ENCODE measurements at regions not wholly inside any gene's neighbourhood (a gene's known extent, or its start where the extent isn't known, plus 50 kb on each side); places are given as distances from the start of the nearest gene placed in this dataset.
"Not testable (repeated sequence)": the region's sequence is repeated elsewhere in the genome, so short reads cannot be mapped to it uniquely, and the experiment has no call there.

DNA sequence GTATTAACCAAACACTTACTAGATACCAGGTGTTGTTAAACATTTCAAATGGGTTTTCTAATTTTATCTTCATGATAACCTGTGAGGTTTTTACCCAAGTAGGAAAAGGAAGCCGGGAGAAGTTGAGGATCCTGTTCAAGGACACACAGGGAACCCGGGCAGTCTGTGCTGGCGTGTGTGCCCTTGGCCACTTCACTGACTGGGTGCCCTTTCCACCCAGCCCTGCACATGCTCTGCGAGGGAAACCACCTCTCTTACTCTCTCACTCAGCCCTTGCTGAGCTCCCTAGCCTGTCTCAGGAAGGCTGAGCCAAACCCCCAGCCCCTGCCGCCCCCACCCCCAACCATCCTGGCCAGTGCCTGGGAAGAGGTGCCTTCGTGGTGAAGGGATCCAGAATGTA lies 51.8 kb downstream of the TEX44 start:
- DNase-seq, result no peak

DNA sequence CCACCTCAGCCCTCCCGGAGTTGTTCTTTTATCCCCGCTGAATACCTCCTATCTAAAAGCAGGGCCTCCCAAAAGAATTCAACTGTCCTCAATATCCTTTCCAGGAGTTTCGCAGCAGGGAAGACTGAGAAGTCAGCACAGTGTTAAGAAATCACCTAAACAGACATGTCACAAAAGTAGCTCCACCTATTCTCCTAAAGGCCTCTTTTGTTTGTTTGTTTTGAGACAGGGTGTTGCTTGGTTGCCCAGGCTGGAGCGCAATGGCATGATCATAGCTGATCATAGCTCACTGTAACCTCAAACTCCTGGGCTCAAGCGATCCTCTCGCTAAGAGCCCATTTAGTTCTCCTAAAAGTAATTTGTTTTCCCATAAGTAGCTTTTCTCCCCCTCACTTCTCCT lies 53.8 kb downstream of the TEX44 start:
- no peak for DNase-seq

DNA sequence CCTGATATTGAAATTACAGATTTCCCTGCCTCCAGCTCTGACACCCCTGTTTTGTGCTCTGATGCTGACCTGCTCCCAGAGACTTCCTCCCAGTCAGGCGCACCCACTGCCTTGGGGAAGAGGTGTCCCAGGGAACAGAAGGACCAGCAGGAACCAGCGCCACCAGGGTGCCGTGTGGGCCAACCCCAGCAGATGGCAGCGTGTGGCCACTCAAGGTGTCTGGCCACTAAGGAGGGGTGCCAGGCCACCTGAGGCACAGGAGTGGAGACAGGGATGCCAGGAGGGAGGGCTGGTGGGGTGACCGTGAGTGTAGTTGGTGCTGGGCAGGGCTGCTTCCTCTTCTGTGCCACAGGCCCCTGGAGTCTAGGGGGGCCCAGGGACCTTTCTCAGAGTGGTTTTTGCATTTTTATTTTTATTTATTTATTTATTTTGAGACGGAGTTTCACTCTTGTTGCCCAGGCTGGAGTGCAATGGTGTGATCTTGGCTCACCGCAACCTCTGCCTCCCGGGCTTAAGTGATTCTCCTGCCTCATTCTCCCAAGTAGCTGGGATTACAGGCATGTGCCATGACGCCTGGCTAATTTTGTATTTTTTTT lies 56.0 kb downstream of the TEX44 start:
- DNase-seq, result peak; percentile 21

DNA sequence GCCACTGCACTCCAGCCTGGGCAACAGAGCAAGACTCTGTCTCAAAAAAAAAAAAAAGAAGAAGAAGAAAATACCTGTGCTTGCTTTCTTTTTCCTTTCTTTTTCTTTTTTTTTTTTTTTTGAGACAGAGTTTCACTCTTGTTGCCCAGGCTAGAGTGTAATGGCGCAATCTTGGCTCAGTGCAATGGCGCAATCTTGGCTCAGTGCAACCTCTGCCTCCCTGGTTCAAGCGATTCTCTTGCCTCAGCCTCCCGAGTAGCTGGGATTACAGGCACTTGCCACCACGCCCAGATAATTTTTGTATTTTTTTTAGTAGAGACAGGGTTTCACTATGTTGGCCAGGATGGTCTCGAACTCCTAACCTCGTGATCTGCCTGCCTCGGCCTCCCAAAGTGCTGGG lies 56.8 kb upstream of the PTMA start:
- not testable (repeated sequence) for DNase-seq

DNA sequence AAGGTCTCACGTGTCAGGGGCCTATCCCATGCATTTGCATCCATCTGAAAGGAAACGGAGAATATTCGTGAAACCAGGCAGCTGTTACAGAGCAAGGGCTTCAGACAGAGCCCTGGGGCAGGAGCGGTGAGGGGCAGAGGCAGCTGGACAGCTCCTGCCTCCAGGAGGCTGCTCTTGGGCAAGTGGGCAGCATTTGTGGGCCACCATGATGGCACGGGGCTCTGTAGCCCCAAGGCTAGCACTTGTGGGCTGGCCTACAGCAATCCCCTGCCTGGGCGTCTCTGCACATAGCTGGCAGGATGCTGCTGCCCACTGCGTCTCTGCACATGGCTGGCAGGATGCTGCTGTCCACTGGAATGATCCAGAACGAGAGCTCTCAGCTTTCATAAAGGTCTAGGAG lies 52.8 kb upstream of the PTMA start:
- no peak for DNase-seq

DNA sequence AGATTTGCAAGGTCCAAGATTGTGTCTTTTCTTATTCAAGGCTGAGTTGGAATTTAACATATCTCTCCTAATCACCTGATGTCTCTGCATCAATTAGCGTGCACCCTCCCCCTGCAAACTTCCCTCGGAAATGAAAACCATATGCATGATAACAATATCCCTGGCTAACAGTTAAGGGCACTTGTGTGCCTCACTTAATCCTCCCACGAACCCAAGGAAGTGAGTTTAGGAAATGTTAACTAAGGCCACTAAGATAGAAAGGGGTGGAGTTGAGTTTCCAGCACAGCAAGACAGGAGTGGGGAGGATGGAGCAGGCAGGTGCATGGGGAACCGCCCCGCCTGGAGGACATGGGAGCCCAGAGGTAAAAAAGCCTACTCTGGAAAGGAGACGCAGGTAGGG lies 52.4 kb upstream of the PTMA start:
- no peak for DNase-seq
